GM13976 (cell line): ENCODE measurements at regions not wholly inside any gene's neighbourhood (a gene's known extent, or its start where the extent isn't known, plus 50 kb on each side); places are given as distances from the start of the nearest gene placed in this dataset.

Source experiments
- DNase-seq: peaks from one replicate; pipeline ENCODE4 v3.0.0; 2012; ENCODE audit warnings: low spot score
- CTCF ChIP-seq: IDR thresholded peaks from 2 replicates; pipeline ENCODE4 v1.5.1; 2012; ENCODE audit warnings: borderline replicate concordance, mild to moderate bottlenecking; ENCODE audit not compliant: insufficient read depth; ENCODE audit errors: extremely low read depth, missing control alignments, control extremely low read depth
- in situ Hi-C: fragments of 300-500 bp; cut with MboI; formaldehyde crosslinking; loops from one replicate; pipeline ENCODE4 v1.12.0; 2022; ENCODE audit warnings: low sequenced_read_pairs, mixed read lengths, inconsistent platforms; ENCODE audit not compliant: unreplicated experiment

- DNase-seq = no peak
- in situ Hi-C loops = no loop called here
These were observed 67.0 kb downstream of the PTTG1 start for GRCh38 chr5:160488394-160489325.

GRCh38 chr5:160491438-160491837 is 69.8 kb downstream of the PTTG1 start:
- TF ChIP-seq CTCF = no peak
- DNase-seq = no peak
- in situ Hi-C loops = no loop called here

More at GRCh38 chr5:160488394-160489325, 67.0 kb downstream of the PTTG1 start:
- TF ChIP-seq CTCF = no peak

DNA sequence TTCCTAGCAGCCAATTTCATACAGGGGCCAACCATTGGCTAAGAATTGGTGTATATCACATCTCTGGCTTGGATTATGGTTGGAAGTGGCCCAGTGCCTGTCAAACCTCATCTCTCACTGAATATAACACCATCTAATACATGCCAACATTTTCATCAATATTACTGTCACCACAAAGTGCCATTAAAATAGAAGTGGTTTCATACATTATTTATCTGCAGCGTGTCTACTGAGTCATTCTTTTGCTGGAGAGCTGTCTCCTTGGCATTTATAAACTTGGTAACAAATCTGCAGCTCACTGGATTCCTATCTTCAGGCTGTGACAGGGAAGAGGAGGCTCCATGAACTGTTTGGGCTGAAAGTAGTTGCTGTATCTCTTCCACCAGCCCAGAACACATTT is 70.9 kb downstream of the PTTG1 start:
- TF ChIP-seq CTCF = no peak
- no peak for DNase-seq
- in situ Hi-C loops = no loop called here

DNA sequence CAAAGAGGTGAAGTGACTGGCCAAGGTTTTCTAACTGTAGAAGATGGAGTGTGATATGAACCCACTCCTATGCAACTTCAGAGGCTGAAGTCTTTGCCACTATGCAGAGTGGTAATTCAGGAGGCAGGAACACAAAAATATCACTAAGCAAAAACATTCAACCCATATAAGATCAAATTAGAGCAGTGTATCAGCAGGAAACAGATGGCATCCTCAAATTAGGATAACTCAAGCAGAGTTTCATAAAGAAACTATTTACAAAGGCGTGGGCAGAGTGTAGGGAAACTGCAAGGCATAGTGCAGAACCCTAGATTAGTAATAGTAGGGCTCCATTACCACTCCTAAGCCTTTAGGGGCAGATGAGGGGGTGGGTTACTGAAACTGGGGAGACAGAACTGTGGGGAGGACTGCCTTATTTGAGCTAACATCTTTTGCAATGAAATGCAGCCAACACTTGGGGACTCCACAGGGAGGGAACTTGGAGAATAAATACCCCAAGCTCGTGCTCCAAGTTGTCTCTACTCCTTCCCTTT is 72.2 kb downstream of the PTTG1 start:
- no peak for TF ChIP-seq CTCF
- DNase-seq = no peak
- in situ Hi-C loops = no loop called here

DNA sequence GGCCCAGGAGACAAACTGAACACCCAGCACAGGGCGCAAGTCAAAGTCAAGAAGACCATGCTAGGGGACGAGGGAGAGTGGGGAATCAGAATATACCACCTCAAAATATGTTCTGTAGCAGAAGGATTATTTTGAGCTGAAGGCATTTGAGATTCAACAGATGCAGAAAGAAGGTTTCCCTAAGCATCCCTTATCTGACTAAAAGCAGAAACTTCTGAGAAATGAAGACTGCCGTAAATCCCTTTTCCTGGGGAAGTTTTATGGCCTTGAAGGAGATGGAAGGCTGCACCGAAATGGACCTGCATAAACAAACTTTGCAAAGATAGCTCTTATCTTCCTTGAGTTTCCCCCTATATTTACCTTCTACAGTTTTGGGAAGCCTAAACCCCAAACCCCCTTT is 72.8 kb downstream of the PTTG1 start:
- TF ChIP-seq CTCF = no peak
- in situ Hi-C loops = no loop called here
- DNase-seq = no peak

DNA sequence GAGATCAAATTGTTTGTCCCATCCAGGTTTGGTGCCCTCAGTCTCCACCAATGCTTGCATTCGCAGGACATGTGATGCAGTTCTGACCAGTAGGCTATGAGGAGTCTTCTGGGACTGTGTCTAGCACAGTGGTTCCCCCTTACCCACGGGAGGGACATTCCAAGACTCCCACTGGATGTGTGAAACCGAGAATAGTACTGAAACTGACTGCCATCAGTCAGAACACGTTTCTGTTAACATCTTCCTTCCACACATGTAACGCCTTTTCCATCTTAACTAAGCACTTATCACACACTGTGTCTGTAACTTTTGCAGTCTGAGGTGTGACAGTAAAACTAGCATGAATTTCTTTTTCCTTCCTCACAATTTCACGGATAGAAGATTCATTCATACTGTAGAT is 74.7 kb downstream of the PTTG1 start:
- no peak for TF ChIP-seq CTCF
- no peak for DNase-seq
- in situ Hi-C loops = no loop called here
